NT2/D1 (cell line): ENCODE measurements at regions not wholly inside any gene's neighbourhood (a gene's known extent, or its start where the extent isn't known, plus 50 kb on each side); places are given as distances from the start of the nearest gene placed in this dataset.

Source experiments
- SUZ12 ChIP-seq: IDR thresholded peaks from 2 replicates; pipeline ENCODE4 v1.6.1; 2011; ENCODE audit not compliant: insufficient read length, insufficient read depth; ENCODE audit errors: extremely low read depth
- YY1 ChIP-seq: IDR thresholded peaks from 2 replicates; pipeline ENCODE4 v1.6.1; 2011; ENCODE audit not compliant: insufficient read length, insufficient read depth
- ZNF274 ChIP-seq: IDR thresholded peaks from 2 replicates; pipeline ENCODE4 v1.6.1; 2011; ENCODE audit warnings: mild to moderate bottlenecking, low read depth, low read length

DNA sequence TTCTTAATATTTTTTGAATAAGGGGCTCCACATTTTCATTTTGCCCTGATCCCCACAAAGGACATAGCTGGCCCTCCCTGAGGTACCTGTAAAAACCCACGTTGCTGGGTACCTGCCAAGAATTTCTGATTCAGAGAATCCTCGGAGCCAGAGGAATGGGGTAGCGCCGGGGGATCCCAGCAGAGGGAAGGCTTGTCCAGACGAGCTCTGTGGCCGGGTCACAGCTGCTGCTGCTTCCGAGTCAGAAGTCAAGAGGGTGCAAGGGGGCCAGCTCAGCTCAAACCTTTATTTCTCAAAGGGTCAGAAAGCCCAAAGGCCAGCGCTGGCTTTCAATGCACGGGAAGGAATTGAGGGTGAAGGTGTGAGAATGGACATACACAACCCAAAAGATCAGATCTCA lies 68.9 kb upstream of the SDK2 start:
- TF ChIP-seq SUZ12: no peak
- TF ChIP-seq YY1: no peak
- no peak for TF ChIP-seq ZNF274
